Glomerular endothelial cell (primary cell): ENCODE measurements at regions not wholly inside any gene's neighbourhood (a gene's known extent, or its start where the extent isn't known, plus 50 kb on each side); places are given as distances from the start of the nearest gene placed in this dataset.

ENCODE experiments used
- DNase-seq: peaks from one replicate; pipeline ENCODE4 v3.0.0-alpha.2; 2011; ENCODE audit warnings: low read depth, low spot score; ENCODE audit errors: extremely low read depth

- no peak for DNase-seq
Measured at GRCh38 chr6:6376845-6377244, 56.4 kb upstream of the F13A1 start.

- no peak for DNase-seq
Measured at GRCh38 chr6:6377621-6378020, 57.2 kb upstream of the F13A1 start.

GRCh38 chr6:6379573-6379972, 59.1 kb upstream of the F13A1 start:
- DNase-seq = no peak

- DNase-seq = no peak
Measured at GRCh38 chr6:6384520-6384919, 64.1 kb upstream of the F13A1 start.

- no peak for DNase-seq
Measured at GRCh38 chr6:6386010-6386409, 65.5 kb upstream of the F13A1 start.

GRCh38 chr6:6390849-6391602, 70.6 kb upstream of the F13A1 start:
- DNase-seq = no peak

GRCh38 chr6:6392214-6393068, 72.0 kb upstream of the F13A1 start:
- DNase-seq = no peak

GRCh38 chr6:6393069-6393529, 72.6 kb upstream of the F13A1 start:
- no peak for DNase-seq

- DNase-seq = no peak
Measured at GRCh38 chr6:6395581-6396197, 75.2 kb upstream of the F13A1 start.

- DNase-seq = no peak
Measured at GRCh38 chr6:6397842-6398241, 77.4 kb upstream of the F13A1 start.

GRCh38 chr6:6399568-6399967, 79.1 kb upstream of the F13A1 start:
- no peak for DNase-seq

- DNase-seq = no peak
Measured at GRCh38 chr6:6401401-6401800, 80.9 kb upstream of the F13A1 start.

GRCh38 chr6:6402006-6402405, 81.5 kb upstream of the F13A1 start:
- DNase-seq = no peak

- no peak for DNase-seq
Measured at GRCh38 chr6:6402591-6402990, 82.1 kb upstream of the F13A1 start.

GRCh38 chr6:6405031-6405430, 84.6 kb upstream of the F13A1 start:
- DNase-seq = no peak

- DNase-seq = no peak
Measured at GRCh38 chr6:6405997-6406714, 85.7 kb upstream of the F13A1 start.

GRCh38 chr6:6406715-6407070, 86.2 kb upstream of the F13A1 start:
- DNase-seq = no peak

GRCh38 chr6:6407071-6407741, 86.7 kb upstream of the F13A1 start:
- no peak for DNase-seq

GRCh38 chr6:6409397-6410030, 89.1 kb upstream of the F13A1 start:
- DNase-seq = no peak

- DNase-seq = no peak
Measured at GRCh38 chr6:6411115-6411514, 90.7 kb upstream of the F13A1 start.
